ENCODE measurements at regions not wholly inside any gene's neighbourhood (a gene's known extent, or its start where the extent isn't known, plus 50 kb on each side); places are given as distances from the start of the nearest gene placed in this dataset.

DNA sequence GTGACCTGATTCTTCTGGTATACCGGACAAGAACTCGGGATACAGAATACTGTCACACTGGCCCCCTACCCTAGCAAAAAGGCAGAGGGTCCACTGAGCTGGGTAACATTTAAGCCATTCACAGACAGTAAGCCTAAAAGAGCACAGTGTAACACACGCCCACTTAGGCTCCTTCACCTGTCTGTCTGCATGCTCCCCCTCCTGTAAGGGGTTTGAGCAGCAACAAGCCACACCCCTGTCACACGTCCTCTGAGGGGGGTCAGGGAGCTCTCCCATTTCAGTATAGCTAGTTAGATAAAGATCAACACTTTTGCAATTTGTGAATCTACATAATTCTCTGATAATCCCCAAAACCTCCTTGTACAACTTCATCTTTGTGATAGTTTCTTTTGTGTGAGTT, 586.3 kb upstream of the LMCD1 start:
- no peak for DNase-seq

DNA sequence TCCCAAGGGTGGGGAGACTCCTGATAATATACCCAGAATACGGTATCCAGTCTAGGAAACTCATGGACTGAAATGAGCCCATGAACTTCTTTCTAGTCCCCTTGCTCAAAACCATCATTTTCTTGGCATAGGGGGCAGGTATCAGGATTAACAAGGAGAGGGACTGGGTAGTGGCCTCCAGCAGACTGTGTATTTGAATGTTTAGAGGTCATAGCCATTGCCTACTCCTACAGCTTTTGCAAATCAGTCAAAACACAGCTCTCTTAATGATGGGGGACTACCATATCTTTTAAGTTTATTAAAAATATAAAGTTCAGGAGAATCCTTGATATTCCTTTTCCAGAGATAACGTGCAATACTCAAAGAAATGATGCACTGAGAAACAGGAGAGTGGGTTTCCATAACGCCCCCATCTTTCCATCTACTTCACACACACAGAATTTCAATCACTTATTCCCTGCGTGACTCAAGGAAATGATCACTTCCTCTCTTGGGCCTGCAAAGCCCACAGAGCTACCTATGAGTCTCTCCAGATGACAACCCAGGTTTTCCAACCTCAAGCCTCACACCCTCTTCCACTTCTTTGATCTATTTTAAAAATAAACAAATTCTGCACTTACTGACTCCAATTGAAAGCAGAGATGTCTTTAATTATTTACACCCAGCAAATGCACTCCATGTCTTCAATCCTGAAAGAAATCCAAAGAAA, 584.0 kb upstream of the LMCD1 start:
- no peak for DNase-seq

DNA sequence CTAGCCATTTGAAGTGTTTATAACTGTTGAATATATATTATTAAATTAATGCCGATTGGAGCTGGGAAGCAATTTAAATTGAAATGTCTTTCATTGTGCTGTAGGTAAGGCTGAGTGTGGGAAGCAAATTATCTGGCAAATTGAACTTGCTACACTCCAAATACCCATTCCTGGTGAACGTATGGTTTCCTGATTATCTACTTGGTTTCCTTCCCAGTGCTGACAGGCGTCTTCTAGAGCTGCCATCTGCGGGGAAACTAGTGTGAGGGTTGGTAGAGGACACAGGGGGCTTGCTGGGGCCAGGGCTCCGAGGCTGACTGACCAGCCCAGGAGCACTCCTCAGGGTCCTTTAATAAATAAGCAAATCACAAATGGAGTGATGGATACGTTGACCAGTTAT, 581.4 kb upstream of the LMCD1 start:
- DNase-seq: no peak

DNA sequence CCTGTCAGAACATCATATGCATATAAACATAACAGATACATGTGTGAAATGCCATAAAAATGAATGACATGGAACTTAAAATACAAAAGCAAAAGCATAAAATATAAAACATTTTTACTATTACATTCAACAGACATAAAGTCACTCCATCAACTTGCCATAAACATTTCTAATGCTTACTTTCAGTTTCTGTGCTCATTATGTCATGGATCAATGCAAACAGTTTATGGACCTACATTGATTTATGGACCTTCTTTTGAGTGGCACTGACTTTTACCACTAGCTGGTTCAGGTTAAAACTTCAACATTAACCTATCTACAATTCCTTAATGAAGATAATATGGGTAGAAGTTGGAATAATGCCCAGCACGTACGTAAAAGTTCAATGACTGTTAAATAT, 577.4 kb upstream of the LMCD1 start:
- DNase-seq: no peak

DNA sequence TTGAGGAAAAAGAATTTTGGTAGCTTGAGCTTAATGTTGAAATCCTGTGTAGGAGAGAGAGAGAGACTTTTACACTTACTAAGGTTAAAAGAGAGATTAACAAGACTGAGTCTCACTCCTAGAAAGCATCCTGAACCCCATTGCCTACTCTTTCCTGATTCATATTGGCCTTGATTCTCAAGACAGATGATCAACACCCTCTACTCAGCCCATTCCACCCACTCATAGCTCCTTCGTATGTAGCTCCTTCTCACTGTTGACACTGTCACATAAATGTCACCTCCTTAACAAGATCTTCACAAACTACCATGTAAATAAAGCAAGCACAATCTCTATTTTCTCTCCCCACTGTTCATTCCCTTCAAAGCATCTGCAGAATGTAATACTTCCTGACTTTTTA, 574.6 kb upstream of the LMCD1 start:
- no peak for DNase-seq

DNA sequence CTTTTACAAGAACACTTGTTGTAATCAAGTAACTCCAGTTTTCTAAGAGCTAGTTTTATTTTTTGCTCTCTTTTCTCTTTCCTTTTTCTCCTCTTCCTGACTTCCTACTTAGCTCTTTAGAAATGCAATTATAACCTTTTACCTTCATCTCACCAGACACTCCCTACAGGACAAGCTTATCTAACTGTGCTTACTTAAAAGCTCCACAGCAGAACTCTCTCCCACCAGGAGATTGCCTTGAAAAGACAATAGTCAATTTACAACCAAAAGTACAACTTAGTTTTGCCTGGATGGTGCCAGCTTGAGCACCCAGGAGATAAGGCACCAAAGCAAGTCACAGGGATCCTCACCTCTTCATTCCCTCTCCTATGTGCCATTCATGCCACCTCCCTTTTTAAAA, 573.8 kb upstream of the LMCD1 start:
- no peak for DNase-seq

DNA sequence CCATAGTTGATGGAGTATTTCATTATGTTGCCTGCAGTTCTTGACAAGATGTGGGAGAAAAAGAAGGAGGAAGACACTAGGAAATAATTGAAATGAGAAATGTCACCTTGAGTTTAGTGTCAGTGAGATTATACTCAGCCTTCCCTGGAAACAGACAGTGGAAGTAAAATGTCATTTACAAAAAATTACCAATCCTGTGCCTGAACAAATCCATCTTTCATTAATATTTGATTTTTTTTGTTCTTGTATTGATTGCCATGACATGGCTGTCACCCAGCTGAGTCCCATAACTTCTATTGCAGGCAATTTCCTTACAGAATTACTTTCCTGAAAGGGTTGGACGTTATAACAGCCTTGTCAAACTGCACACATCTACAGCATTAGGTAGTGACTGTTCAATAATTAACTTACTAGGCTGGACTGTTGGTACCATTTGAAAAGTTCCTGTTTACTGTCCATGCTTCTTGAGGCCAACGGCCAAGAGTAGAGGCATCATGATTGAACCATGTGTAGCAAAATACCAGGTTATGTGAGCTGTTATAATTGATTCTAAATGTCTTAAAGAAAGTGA, 572.2 kb upstream of the LMCD1 start:
- DNase-seq: no peak

DNA sequence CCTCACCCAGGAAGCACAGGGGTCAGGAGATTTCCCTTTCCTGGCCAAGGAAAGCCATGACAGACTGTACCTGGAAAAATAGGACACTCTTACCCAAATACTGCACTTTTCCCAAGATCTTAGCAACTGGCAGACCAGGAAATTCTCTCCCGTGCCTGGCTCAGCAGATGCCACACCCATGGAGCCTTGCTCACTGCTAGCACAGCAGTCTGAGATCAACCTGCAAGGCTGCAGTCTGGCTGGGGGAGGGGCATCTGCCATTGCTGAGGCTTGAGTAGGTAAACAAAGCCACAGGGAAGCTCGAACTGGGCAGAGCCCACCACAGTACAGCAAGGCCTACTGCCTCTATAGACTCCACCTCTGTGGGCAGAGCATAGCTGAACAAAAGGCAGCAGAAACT, 567.3 kb upstream of the LMCD1 start:
- DNase-seq: no peak

DNA sequence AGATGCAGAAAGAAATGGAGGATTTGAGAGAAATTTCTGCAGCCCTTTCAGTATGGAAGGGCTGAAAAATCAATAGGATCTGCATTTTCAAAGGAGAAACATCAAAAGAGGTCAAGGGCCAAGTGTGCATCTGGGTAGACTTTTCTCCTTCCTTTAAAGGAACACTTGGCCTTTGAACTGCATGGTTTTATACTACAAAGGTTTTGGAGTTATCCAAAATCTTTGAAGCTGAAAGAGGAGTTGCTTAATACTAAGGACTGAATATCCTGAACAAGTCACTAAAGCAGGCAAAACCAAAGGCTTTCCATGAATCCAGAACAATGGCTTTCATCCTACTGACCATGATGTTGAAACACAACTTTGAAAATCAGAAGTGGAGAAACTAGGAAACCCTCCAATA, 553.7 kb upstream of the LMCD1 start:
- no peak for DNase-seq

DNA sequence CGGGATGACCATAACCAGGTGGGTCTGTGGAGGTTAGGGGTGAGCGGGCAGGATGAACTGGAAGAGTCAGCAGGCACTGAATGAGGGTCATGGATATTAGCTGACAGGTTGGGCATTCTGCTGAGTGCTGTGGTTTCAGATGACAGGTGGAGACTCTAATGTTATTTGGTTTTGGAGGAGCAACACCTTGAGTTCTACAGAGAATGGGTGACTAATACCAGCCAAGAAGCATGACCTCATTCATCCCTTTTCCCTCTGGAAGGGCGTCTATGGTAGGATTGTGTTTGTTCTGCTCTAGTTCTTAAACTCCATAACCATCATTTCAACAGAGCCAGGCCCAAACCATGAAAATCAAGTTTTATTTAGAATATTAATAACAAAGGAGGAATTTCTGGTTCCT, 550.7 kb upstream of the LMCD1 start:
- no peak for DNase-seq

DNA sequence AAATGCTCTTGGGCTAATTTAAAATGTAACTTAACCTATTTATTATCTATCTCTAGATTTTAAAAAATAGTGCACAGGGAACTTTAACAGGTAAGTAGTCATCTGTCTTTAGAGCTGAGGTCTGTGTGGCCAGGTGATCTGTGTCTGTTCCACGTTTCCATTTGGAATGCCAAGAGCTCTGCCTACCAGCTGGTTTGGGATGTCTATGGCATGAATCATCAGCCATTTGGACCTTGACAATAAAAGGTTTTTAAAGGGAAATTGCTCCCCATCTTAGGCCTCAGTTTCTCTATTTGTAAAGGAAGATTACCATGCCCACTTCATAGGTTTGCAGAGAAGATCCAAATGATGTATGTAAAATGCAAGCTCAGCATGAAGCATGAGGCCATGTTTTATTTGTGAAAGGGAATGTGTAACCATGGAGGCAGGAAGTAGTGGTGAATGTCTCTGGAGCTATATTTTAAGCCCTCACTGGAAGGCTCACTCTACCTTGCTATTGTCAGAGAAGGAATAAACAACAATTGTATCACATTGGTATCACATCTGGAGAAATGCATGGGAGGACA, 548.1 kb upstream of the LMCD1 start:
- DNase-seq: no peak

DNA sequence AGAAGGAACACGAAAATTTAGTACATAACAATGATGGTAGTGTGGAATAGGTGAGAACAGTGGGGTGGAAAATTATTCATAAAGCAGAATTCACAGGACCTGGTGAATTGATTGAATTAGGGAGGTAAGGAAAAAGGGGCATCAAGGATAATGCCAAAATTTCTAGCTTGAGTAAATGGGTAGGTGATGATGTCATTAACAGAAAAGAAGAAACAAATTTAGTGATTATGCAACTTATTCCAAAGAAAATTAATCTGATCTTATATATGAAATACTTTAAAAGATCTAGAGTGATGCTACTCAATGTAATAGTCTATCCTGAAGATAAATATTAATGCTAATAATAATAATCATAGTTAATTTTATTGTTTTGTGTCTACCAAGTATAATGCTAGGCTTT, 544.6 kb upstream of the LMCD1 start:
- DNase-seq: no peak

DNA sequence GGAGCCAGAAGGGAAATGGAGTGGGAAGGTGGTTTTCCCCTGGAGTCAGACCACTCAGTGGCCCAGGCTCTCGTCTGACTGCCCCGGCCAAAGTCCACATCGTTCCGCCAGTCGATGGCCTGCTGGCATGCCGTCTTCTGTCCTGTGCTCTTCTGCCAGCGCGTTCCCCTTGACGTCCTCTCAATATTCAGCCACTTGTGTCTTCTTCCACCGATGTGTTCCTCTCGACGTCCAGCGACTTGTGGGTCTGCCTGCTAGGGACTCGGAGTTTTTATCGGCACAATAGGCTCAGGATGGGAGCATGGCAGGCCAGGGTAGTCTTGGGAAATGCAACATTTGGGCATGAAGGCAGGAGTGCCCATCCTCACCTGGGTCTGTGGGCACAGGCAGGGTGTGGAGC, 542.5 kb upstream of the LMCD1 start:
- no peak for DNase-seq

DNA sequence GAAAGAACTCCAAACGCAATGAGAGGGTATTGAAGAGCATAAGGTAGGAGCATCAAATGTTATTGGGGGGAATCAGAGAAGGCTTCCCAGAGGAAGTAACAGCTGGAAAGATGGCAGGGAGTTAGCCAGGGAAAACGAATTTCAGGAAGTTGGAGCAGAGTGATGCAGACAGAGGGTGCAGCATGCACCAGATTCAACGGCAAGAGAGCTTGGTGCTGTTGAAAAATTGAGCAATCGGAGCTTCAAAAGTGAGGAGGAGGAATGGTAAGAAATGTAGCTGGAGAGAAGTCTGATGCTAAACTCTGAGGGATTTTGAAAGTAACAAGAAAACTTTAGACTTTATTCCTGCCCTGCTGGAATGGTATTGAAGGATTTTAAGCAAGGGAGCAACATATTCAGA, 541.0 kb upstream of the LMCD1 start:
- no peak for DNase-seq

DNA sequence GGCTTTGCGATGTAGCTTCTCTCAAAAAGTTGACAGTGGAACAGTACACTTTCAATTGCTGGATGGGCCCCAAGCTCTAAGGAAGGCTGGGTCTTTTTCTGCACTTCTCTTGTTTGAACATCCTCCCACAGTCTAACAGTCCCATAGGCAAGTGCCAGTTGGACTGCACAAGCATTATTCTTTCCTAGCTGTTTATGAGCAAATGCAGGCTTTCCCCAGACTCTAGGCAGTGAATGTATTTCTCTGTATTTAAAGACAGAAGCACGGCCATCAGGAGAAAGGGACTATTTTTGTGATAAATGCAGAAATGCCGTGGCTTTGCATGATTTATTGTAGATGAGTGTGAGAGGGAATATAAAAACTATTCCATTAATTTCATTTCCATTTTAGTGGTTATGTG, 539.3 kb upstream of the LMCD1 start:
- DNase-seq: no peak

DNA sequence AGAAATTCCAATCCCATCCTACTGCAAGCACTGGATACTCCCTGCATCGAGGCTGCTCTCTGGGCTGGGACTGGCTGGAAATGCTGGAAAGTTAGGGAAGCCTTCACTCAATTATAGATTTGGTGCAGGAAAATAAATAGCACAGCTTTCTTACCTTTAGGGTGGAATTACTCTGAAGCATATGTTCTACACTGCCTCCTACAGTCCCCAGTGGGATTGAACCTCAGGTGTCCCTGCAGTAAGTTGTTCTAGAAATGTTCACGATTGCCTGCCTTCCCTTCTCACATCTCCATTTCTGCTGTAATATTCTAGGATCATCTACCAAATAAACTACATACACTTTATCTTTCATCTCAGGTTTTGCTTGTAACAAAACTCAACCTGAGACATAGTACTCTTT, 536.7 kb upstream of the LMCD1 start:
- no peak for DNase-seq

DNA sequence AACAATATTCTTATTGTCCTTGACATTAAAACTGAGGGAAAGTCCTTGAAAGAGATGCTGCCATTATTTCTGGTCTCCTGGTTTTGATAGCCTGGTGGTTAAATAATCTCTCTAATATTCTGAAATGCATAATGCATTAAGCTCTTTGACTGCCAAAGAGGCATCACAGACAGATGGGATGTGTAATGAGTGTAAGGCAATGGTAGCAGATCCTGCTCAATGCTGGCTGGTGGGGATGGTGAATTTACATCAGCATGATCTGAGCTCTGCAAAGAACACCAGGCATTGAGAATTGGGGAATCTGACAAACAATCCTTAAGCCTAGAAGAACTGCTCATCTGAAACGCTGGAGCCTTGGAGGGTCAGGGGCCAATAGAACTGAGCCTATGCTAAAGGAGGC, 528.6 kb upstream of the LMCD1 start:
- DNase-seq: no peak

DNA sequence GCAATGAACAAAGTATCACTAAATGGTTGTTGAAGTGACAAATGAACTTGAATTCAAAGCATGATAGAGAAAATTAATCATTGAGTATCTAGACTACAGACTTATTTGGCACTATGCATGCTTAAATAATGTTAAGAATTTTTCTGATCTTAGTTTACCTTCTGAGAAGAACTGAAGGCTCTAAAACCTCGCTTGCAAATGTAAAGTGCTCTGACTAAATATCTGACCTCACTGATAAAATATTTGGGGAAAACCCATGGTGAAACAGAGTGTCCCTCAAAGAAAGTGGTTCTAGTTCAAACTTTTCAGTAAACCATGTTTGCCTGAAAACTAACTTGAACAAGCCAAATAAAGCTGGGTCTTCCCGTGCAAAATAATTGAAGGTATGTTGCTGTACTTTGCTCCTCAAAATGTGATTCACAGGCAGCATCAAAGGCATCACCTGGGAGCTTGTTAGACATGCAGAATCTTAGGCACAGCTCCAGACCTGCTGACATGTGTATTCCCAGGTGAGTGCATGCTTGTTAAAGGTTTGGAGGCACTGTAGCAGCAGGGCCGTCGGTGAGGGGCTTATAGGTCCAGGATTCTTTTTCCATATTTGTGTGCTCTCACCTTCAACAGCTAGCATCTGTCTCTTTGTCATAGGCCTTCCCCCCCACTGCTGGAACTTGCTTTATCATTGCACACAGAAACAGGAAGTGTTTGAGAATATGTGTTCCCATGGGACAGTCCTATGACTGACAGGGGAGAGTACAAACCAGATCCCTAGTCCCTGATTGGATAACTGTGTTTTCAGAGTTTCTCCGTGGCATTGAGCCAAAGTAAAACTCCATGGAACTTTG, 524.2 kb upstream of the LMCD1 start:
- no peak for DNase-seq

DNA sequence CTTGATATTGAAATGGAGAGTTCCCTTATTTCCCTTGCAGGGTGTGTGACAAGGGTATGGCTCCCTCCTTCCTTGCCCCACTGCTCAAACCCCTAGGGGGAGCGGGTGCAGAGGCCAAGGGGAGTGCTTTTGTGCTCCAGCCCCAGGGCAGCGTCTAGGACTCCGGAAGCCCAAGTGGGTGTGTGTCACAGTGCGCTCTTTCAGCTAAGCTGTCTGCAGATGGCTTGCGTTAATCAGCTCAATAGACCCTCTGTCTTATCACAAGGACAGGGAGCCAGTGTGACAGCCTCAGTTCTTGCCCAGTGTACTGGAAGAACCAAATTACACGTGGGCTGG, 523.6 kb upstream of the LMCD1 start:
- no peak for DNase-seq

DNA sequence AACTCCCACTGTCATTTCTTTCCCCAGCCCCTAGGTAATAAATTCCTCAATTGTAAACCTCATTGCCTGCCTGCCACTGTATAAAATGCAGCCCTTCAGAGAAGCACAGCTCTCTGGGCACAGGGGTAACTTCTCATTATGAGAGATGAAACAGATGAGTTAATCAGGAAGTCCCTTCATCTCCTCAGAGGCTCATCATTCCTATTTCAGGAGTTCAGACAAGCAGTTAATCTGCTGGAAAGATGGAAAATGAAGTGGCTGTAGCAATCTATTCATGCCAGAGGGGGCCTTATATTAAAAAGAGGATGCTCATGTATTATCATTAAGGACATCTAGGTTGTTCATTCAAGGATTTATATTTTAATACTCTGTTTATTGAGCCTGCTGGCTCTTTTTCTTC, 519.5 kb upstream of the LMCD1 start:
- no peak for DNase-seq

DNA sequence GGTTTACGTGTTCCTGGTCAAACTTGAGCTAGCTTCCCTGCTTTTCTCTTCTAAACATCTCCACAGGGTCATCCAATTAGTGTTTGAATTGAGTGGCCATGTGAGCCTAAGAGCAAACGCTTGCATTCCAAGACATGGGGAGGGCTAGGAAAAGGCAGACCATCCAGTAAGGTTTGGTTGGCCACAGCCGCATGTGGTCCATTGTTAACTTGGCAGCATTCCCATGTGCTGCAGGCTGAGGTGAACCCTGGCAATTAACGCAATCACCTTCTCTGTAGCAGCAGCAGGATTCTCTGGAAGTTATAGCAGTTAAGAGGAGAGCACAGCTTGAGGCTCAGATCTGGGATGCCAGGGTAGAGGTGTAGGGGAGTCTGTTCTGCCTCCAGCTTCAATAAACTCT, 502.2 kb upstream of the LMCD1 start:
- no peak for DNase-seq

DNA sequence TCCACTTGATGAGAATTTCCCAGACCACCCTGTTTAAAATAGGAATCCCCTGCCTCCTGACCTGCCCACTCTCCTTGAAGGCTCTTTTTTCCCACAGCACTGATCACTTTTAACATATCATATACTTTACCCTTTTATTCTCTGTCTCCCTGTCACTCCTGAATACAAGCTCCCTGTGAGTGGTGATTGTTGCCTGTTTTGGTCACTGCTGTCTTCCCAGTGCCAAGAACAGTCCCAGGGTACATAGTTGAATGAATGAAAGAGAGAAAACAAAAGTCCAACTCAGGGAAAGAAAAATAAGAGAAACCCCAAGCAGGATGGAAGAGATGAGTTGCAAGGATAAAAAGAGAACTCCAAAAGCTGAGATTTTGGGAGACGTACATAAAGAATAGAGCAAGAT, 500.3 kb upstream of the LMCD1 start:
- DNase-seq: no peak

DNA sequence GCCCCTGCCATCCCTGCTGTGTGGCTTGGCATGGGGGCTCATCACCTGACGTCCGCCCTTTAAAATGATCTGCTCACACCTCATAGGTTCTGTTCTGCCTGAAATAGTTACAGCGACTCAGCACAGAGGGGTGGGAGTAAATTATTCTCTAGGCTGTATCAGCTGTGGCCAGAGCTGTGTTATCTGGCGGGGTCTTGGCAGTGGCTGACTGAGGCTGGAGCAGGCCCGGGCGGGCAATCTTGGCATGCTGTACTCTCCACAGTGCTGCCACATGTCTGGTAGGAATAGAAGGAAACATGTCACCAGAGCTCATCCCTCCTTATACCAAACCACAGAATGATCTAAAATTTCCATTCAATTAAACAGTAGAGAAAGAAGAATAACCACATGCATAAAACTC, 499.9 kb upstream of the LMCD1 start:
- no peak for DNase-seq

DNA sequence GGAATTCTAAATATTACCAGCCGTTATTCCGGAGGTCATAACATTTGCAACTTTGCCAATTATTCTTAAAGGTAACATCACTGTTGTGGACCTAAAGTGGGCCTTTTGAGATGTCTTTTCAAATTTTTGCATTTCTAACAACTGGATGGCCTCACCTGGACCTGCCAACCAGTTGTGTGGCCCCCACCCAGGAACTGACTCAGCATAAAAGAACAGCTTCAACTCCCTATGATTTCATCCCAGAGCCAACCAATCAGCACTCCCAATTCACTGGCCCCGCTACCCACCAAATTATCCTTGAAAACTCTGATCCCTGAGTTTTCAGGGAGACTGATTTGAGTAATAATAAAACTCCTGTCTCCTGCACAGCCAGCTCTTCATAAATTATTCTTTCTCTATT, 489.7 kb upstream of the LMCD1 start:
- DNase-seq: no peak

Measured in NCI-H187 treated with DMSO at 0.1 percent for 48 hours (cell line).